RWPE1 (cell line): ENCODE measurements at regions not wholly inside any gene's neighbourhood (a gene's known extent, or its start where the extent isn't known, plus 50 kb on each side); places are given as distances from the start of the nearest gene placed in this dataset.
"Not testable (repeated sequence)": the region's sequence is repeated elsewhere in the genome, so short reads cannot be mapped to it uniquely, and the experiment has no call there.

Experiments used
- CTCF ChIA-PET: fragments of 350-600 bp; sonication (Branson Sonifier 250); formaldehyde crosslinking; extraction: SDS; loops from one replicate; lab custom pipeline; 2021; lab: Yijun Ruan, JAX
- POLR2A ChIA-PET: fragments of 400-600 bp; formaldehyde crosslinking; extraction: SDS; loops from one replicate; lab custom pipeline; 2020; ENCODE audit warnings: antibody characterized with exemption; ENCODE audit not compliant: low non-redundant PET; lab: Yijun Ruan, JAX
- DNase-seq: peaks from one replicate; pipeline ENCODE4 v3.0.0; 2012; ENCODE audit warnings: low spot score
- H3K27ac ChIP-seq: fragments of 450-650 bp; 2 replicates; pipeline ENCODE4 v1.5.1; 2017
- CTCF ChIP-seq: fragments of 450-650 bp; conservative IDR thresholded peaks from 2 replicates; pipeline ENCODE4 v1.5.1; 2017; ENCODE audit warnings: low read depth, mild to moderate bottlenecking

- POLR2A ChIA-PET = no interaction called here
- TF ChIP-seq CTCF = no peak
- CTCF ChIA-PET = interaction anchor here (1.4 kb wide), 1 partner anchor 23 kb away, joined by 3 read pairs; no protein-coding TSS in a partner anchor
- no peak overlapping the region for H3K27ac ChIP-seq
- no peak for DNase-seq
Measured at GRCh38 chr5:25006237-25006636, 361.5 kb upstream of the CDH10 start.

- ChIA-PET CTCF (no interaction called here), POLR2A (no interaction called here)
- no peak overlapping the region for H3K27ac ChIP-seq
- no peak for DNase-seq
- TF ChIP-seq CTCF = no peak
Measured at GRCh38 chr5:25005431-25005830, 360.7 kb upstream of the CDH10 start.

- ChIA-PET CTCF (no interaction called here), POLR2A (no interaction called here)
- no peak for TF ChIP-seq CTCF
Measured at GRCh38 chr5:25002371-25002770, 357.6 kb upstream of the CDH10 start.

GRCh38 chr5:24999732-25000131 lies 355.0 kb upstream of the CDH10 start:
- ChIA-PET POLR2A (no interaction called here), CTCF (no interaction called here)
- no peak overlapping the region for H3K27ac ChIP-seq
- no peak for TF ChIP-seq CTCF
- no peak for DNase-seq

More at GRCh38 chr5:25002371-25002770, 357.6 kb upstream of the CDH10 start:
- no peak for DNase-seq
- H3K27ac ChIP-seq = no peak overlapping the region

- no peak for TF ChIP-seq CTCF
- POLR2A ChIA-PET = no interaction called here
- H3K27ac ChIP-seq = no peak overlapping the region
- DNase-seq = no peak
- CTCF ChIA-PET = interaction anchor here (0.6 to 0.8 kb wide), 3 partner anchors 11 to 83 kb away, joined by 3 to 5 read pairs (median 3); no protein-coding TSS in a partner anchor
Measured at GRCh38 chr5:24998641-24999040, 353.9 kb upstream of the CDH10 start.

- H3K27ac ChIP-seq = no peak overlapping the region
- CTCF ChIA-PET = no interaction called here
- TF ChIP-seq CTCF = no peak
- POLR2A ChIA-PET = no interaction called here
- no peak for DNase-seq
Measured at GRCh38 chr5:24986326-24986725, 341.5 kb upstream of the CDH10 start.

GRCh38 chr5:24978552-24978951 lies 333.8 kb upstream of the CDH10 start:
- H3K27ac ChIP-seq, POLR2A ChIA-PET, DNase-seq, CTCF ChIA-PET: not testable (repeated sequence)
